ENCODE measurements at regions not wholly inside any gene's neighbourhood (a gene's known extent, or its start where the extent isn't known, plus 50 kb on each side); places are given as distances from the start of the nearest gene placed in this dataset.

DNA sequence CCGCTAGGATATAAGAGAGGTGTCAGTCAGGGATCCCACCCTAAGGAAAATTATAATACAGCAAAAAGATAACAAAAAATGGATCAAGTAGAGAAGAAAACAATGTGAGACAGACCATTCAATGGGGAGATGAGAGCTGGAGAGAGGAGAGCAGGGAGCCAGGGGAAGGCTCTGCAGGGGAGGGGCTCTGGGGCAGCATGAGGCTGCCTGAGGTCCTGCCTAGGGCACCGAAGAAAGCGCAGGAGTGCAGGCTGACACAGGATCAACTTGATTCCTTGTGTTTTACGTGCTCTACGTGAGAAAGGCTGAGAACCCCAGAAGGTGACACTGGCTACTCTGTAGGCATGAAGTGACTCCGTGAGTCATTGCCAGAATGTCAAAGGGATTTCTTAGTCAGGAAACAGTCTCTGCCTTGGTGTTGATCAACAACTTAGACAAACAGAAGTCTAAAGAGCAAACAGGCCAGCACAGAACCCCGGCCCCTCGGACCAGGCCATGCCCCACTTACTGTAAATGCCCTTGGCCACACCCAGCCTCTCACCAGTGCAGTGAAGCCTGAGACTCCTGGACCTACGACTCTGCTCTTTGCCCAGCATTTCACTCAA is 290.1 kb upstream of the PRDM1 start:
- Histone ChIP-seq H3K36me3 (replicated peaks in 1 of 2; ENCODE audit: control insufficient read depth in 1 of 2, insufficient read depth in 2 of 2, low read length in 2 of 2) (no peaks in the 10 kb centered on the region), H3K27ac (ENCODE audit: extremely low read length, insufficient read depth, low read length) (no peak overlapping the region), H3K9ac (ENCODE audit: insufficient read depth, low read depth, low read length) (no peak overlapping the region), H3K27me3 (ENCODE audit: control insufficient read depth in 1 of 2, insufficient read depth in 2 of 2, low read length in 2 of 2) (no peaks in the 10 kb centered on the region), H3K4me1 (ENCODE audit: insufficient read depth, low read length) (peaks cover 18% of the 10 kb centered on the region; the same call in 1 of the 2 replicates), H3K4me3 (replicated peaks in 1 of 3; ENCODE audit: insufficient read depth in 1 of 3, low read depth in 2 of 3, low read length in 3 of 3) (no peak overlapping the region), H3K79me2 (ENCODE audit: insufficient read depth, low read length) (no peaks in the 10 kb centered on the region), H3K9me3 (ENCODE audit: low read length) (no peaks in the 10 kb centered on the region), H4K20me1 (ENCODE audit: insufficient read depth, low read length) (no peaks in the 10 kb centered on the region), H2AFZ (ENCODE audit: low read length) (no peak overlapping the region), H3K4me2 (ENCODE audit: low read depth, low read length) (peak overlapping the region; percentile 18; the same call in 1 of the 2 replicates)
- TF ChIP-seq, protein P1, sequence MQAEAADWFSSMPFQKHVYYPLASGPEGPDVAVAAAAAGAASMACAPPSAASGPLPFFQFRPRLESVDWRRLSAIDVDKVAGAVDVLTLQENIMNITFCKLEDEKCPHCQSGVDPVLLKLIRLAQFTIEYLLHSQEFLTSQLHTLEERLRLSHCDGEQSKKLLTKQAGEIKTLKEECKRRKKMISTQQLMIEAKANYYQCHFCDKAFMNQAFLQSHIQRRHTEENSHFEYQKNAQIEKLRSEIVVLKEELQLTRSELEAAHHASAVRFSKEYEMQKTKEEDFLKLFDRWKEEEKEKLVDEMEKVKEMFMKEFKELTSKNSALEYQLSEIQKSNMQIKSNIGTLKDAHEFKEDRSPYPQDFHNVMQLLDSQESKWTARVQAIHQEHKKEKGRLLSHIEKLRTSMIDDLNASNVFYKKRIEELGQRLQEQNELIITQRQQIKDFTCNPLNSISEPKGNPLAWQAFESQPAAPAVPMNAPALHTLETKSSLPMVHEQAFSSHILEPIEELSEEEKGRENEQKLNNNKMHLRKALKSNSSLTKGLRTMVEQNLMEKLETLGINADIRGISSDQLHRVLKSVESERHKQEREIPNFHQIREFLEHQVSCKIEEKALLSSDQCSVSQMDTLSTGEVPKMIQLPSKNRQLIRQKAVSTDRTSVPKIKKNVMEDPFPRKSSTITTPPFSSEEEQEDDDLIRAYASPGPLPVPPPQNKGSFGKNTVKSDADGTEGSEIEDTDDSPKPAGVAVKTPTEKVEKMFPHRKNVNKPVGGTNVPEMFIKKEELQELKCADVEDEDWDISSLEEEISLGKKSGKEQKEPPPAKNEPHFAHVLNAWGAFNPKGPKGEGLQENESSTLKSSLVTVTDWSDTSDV (CRISPR knock-in tag; IDR thresholded peaks at IDR 0.05) = no peak
- TF ChIP-seq ZNF816 (CRISPR knock-in tag; IDR thresholded peaks at IDR 0.05; ENCODE audit: borderline replicate concordance) = no peak
- TF ChIP-seq FOSL2 (CRISPR knock-in tag; IDR thresholded peaks at IDR 0.05) = peak; percentile 40
- no peak for TF ChIP-seq GMEB2 (CRISPR knock-in tag; IDR thresholded peaks at IDR 0.05; ENCODE audit: low read depth)
- TF ChIP-seq ARID5B (CRISPR knock-in tag; IDR thresholded peaks at IDR 0.05) = 0 out of 2 replicates have a peak, but pooled peaks have one; percentile 12
- TF ChIP-seq ZNF253 (CRISPR knock-in tag; IDR thresholded peaks at IDR 0.05; ENCODE audit: borderline replicate concordance) = no peak
- no peak for TF ChIP-seq FOXP1 (IDR thresholded peaks at IDR 0.05)
- peak; percentile 61 for TF ChIP-seq FOXP1 (CRISPR knock-in tag; IDR thresholded peaks at IDR 0.05)
- TF ChIP-seq TOE1 (CRISPR knock-in tag; IDR thresholded peaks at IDR 0.05) = no peak
- TF ChIP-seq GATAD1 (CRISPR knock-in tag; IDR thresholded peaks at IDR 0.05) = no peak
- no peak for TF ChIP-seq RARG (CRISPR knock-in tag; IDR thresholded peaks at IDR 0.05; ENCODE audit: low read depth)
- POLR2A ChIA-PET = no interaction called here
- CTCF ChIA-PET (ENCODE audit: low intra/inter-chr PET ratio, low total read pairs) = no interaction called here
- no peak for DNase-seq (ENCODE audit: low spot score)
- in situ Hi-C loops (cut with HindIII; ENCODE audit: extremely low pct_ligation_motif_present, low pct_unique_long_range_greater_than_20kb) = no loop called here
- BruUV-seq (replicated peaks) = no TSS peak
- WGBS (ENCODE audit: low lambda C conversion rate) = 18% methylated on average over 6 of the region's 9 CpGs
- FAIRE-seq = no peak
- peak; percentile 76 for ATAC-seq
- intact Hi-C loops (cut with micrococcal nuclease; ENCODE audit: unreplicated experiment) = no loop called here
